GM23248 (cell line): ENCODE measurements at regions not wholly inside any gene's neighbourhood (a gene's known extent, or its start where the extent isn't known, plus 50 kb on each side); places are given as distances from the start of the nearest gene placed in this dataset.

Source experiments
- DNase-seq: peaks from one replicate; pipeline ENCODE4 v3.0.0-alpha.2; 2015
- H2AFZ ChIP-seq: fragments of 200-600 bp; sonication (generic); 2 replicates; pipeline ENCODE4 v1.6.1; 2016; ENCODE audit warnings: antibody characterized with exemption
- H3F3A ChIP-seq: fragments of 200-600 bp; sonication (generic); 2 replicates; pipeline ENCODE4 v1.6.1; 2016; ENCODE audit warnings: mild to moderate bottlenecking, antibody characterized with exemption, mixed run types; ENCODE audit not compliant: insufficient read depth
- H3K27ac ChIP-seq: fragments of 200-600 bp; sonication (generic); 2 replicates; pipeline ENCODE4 v1.5.1; 2016; ENCODE audit warnings: mild to moderate bottlenecking
- H3K27me3 ChIP-seq: fragments of 200-600 bp; sonication (generic); replicated peaks from 2 replicates; pipeline ENCODE4 v1.6.1; 2016; ENCODE audit warnings: mild to moderate bottlenecking; ENCODE audit not compliant: insufficient read depth
- H3K36me3 ChIP-seq: fragments of 200-600 bp; sonication (generic); 2 replicates; pipeline ENCODE4 v1.6.1; 2016; ENCODE audit warnings: low read depth, mild to moderate bottlenecking
- H3K4me1 ChIP-seq: fragments of 200-600 bp; sonication (generic); 2 replicates; pipeline ENCODE4 v1.6.1; 2016; ENCODE audit warnings: mild to moderate bottlenecking; ENCODE audit not compliant: insufficient read depth
- H3K4me2 ChIP-seq: fragments of 200-600 bp; sonication (generic); one replicate; pipeline ENCODE4 v1.6.1; 2016; ENCODE audit warnings: mild to moderate bottlenecking; ENCODE audit not compliant: unreplicated experiment
- H3K4me3 ChIP-seq: fragments of 200-600 bp; sonication (generic); 2 replicates; pipeline ENCODE4 v1.5.1; 2016; ENCODE audit warnings: mild to moderate bottlenecking
- H3K79me2 ChIP-seq: fragments of 200-600 bp; sonication (generic); 2 replicates; pipeline ENCODE4 v1.6.1; 2016; ENCODE audit warnings: mild to moderate bottlenecking; ENCODE audit not compliant: insufficient read depth
- H3K9ac ChIP-seq: fragments of 200-600 bp; sonication (generic); 2 replicates; pipeline ENCODE4 v1.6.1; 2016; ENCODE audit warnings: mild to moderate bottlenecking
- H3K9me2 ChIP-seq: fragments of 200-600 bp; sonication (generic); 2 replicates; pipeline ENCODE4 v1.6.1; 2016; ENCODE audit warnings: mixed run types, mild to moderate bottlenecking, moderate library complexity; ENCODE audit not compliant: insufficient read depth
- H3K9me3 ChIP-seq: fragments of 200-600 bp; sonication (generic); one replicate; pipeline ENCODE4 v1.6.1; 2017; ENCODE audit warnings: low read depth
- H4K20me1 ChIP-seq: fragments of 200-600 bp; sonication (generic); 2 replicates; pipeline ENCODE4 v1.6.0; 2016; ENCODE audit not compliant: insufficient read depth
- EZH2 ChIP-seq: fragments of 200-600 bp; sonication (generic); IDR thresholded peaks from 2 replicates; pipeline ENCODE4 v1.6.1; 2018; ENCODE audit warnings: antibody characterized with exemption, mild to moderate bottlenecking; ENCODE audit not compliant: insufficient read depth, poor library complexity, severe bottlenecking
- EZH2phosphoT487 ChIP-seq: fragments of 200-600 bp; sonication (generic); IDR thresholded peaks from 2 replicates; pipeline ENCODE4 v1.6.1; 2018; ENCODE audit warnings: antibody characterized with exemption, moderate library complexity, mild to moderate bottlenecking, low read depth; ENCODE audit not compliant: insufficient read depth
- WGBS, 2 experiments: methylation state at CpG; one replicate each; pipeline ENCODE4 v1.1.6; 2015 to 2017; ENCODE audit warnings: low lambda C conversion rate in 2 of 2, low coverage in 1 of 2; ENCODE audit errors: missing lambda C conversion rate in 2 of 2; 5-methylcytosine and 5-hydroxymethylcytosine counted together
- in situ Hi-C: fragments of 300-500 bp; cut with MboI; formaldehyde crosslinking; loops from 2 replicates; pipeline ENCODE4 v1.15.0; 2020

DNA sequence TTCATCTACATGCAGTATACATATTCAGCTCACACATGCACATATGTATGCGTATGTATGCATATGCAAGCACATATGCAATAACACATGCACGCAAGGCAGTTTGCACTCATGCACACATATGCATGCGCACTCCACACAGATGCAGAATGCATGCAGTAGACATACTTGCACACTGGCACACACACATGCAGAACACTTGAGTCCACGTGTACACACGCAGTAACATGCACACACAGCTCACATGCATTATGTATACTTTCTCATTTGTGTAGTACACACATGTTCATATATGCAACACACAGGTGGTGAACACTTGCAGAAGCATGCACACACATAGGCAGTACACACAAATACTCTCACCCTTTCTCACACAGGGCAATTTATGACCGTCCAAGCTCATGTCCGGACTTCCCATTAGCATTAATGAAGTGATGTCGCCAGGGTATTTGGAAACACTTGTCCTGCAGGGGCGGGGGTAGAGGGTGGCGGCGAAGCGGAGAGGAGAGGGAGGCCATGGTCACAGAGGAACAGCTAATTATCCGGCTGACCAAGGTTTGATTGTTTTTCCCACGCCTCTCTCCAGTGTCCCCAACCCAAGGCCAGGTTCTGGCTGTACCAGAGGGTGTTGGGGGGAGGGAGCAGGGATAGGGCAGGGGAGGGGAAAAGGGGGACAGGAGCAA lies 91.3 kb downstream of the VEGFA start:
- H3K27me3 ChIP-seq = peaks cover 7% of the 10 kb centered on the region
- no peaks in the 10 kb centered on the region for H3F3A ChIP-seq
- H3K36me3 ChIP-seq = no peaks in the 10 kb centered on the region
- H3K9me2 ChIP-seq = no peaks in the 10 kb centered on the region
- no peak for DNase-seq
- H3K9ac ChIP-seq = no peak overlapping the region
- H3K27ac ChIP-seq = no peak overlapping the region
- no peak overlapping the region for H2AFZ ChIP-seq
- no peaks in the 10 kb centered on the region for H3K9me3 ChIP-seq
- H3K4me2 ChIP-seq = no peak overlapping the region
- H3K4me1 ChIP-seq = no peaks in the 10 kb centered on the region
- no peaks in the 10 kb centered on the region for H3K79me2 ChIP-seq
- TF ChIP-seq EZH2phosphoT487 = no peak
- TF ChIP-seq EZH2 = no peak
- in situ Hi-C loops = no loop called here
- no peaks in the 10 kb centered on the region for H4K20me1 ChIP-seq
- no peak overlapping the region for H3K4me3 ChIP-seq
- 75 to 78% methylated on average over 14 of the region's 14 CpGs for WGBS, 2 experiments

DNA sequence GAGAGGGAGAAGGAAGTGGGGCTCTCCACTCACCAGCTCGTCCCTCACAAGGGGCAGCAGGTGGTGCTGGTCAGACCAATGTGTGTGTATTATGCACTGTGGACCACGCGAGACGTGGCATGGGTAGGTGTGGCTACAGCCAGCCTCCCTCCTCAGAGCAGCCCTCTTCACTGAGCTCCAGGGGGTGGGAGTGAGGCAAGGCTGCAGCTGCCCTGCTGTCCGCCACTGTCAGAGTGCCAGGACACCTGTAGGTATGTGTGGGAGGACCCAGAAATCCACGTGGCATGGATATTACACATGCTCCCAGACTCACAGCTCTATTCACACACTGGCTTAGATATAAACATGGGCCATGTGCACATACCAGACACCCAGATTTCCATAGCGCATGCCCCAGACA lies 90.3 kb downstream of the VEGFA start:
- H3F3A ChIP-seq = no peaks in the 10 kb centered on the region
- H4K20me1 ChIP-seq = no peaks in the 10 kb centered on the region
- no peak for DNase-seq
- H3K4me3 ChIP-seq = no peak overlapping the region
- in situ Hi-C loops = no loop called here
- H3K9me2 ChIP-seq = no peaks in the 10 kb centered on the region
- H3K79me2 ChIP-seq = no peaks in the 10 kb centered on the region
- 57 to 67% methylated on average over 7 of the region's 7 CpGs for WGBS, 2 experiments
- no peak overlapping the region for H3K9ac ChIP-seq
- no peaks in the 10 kb centered on the region for H3K36me3 ChIP-seq
- H3K4me1 ChIP-seq = no peaks in the 10 kb centered on the region
- H3K27ac ChIP-seq = no peak overlapping the region
- H3K9me3 ChIP-seq = no peaks in the 10 kb centered on the region
- no peak overlapping the region for H2AFZ ChIP-seq
- no peak overlapping the region for H3K4me2 ChIP-seq
- H3K27me3 ChIP-seq = peaks cover 7% of the 10 kb centered on the region
- TF ChIP-seq EZH2 = no peak
- TF ChIP-seq EZH2phosphoT487 = no peak

DNA sequence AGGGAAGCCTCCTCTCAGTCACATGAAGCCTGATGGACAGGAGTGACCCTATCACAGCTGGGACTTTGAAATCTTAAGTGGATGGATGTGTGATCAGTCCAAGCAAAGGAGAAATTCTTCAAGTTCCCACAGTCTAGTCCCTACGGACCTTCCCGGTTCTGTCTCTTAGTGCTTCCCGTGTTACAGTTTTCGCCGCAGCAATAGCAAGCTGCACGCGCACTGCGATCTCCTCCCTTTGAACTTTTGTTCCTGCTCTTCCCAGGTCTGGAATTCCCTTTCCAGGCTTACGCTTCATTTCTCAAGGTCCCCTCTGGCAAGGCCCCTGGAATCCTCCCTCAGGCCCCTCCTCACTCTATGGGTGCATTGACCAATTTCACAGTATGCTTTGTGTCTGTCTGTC lies 89.2 kb downstream of the VEGFA start:
- H3K9ac ChIP-seq = no peak overlapping the region
- H3K9me2 ChIP-seq = no peaks in the 10 kb centered on the region
- H3K79me2 ChIP-seq = no peaks in the 10 kb centered on the region
- H3K4me1 ChIP-seq = no peaks in the 10 kb centered on the region
- in situ Hi-C loops = no loop called here
- H3K9me3 ChIP-seq = no peaks in the 10 kb centered on the region
- no peak for DNase-seq
- H3F3A ChIP-seq = no peaks in the 10 kb centered on the region
- no peak overlapping the region for H3K4me3 ChIP-seq
- H4K20me1 ChIP-seq = no peaks in the 10 kb centered on the region
- TF ChIP-seq EZH2phosphoT487 = no peak
- no peak for TF ChIP-seq EZH2
- 97 to 99% methylated on average over 9 of the region's 9 CpGs for WGBS, 2 experiments
- H3K4me2 ChIP-seq = no peak overlapping the region
- no peaks in the 10 kb centered on the region for H3K36me3 ChIP-seq
- H3K27me3 ChIP-seq = peaks cover 7% of the 10 kb centered on the region
- H3K27ac ChIP-seq = no peak overlapping the region
- H2AFZ ChIP-seq = no peak overlapping the region

DNA sequence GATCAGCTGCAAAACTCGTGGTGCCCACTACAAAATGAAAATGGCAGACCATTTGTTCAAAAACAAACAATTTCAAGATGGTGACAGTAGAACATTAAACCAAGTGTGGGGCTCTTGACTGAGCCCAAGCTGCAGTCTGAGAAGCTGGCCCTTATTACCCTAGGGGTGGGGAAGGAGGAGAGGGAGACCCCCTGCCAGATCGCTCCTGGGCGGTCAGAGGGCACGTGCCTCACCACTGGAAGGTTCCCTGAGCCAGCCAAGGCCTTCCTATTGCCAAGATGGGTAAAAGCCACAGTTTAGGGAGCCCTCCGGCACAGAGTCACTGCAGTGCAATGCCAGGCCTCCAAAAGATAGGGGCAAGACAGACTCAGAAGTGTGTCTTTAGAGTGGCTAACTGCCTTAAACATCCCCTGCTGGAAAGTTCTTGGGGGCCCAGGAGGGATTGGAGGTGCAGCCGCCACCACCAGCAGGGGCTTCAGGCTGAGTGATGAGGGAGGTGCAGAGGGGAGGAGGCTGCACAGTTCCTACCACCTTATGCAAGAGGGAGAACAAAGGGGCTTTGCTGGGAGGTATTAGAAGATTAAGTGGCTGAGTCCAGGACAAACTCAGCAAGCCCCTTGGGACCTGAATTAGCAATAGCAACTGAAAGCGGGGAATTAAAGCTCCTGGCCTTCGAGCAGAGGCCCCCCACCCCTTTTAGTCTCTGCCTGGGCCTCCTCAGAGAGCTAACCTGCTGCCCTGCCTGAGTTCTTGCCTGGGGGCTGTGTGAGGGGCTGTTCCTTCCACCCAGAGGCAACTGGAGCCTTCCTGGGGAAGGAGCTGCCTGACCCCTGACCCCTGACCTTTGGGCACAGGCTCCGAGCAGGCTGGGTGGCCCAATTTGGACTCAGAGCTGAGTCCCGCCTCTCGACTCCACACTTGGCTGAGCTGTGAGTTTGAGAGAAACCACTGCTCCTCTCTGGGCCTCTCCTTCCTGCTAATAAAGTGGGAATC lies 88.4 kb downstream of the VEGFA start:
- no peaks in the 10 kb centered on the region for H3K9me2 ChIP-seq
- H3K79me2 ChIP-seq = no peaks in the 10 kb centered on the region
- in situ Hi-C loops = no loop called here
- H3K4me1 ChIP-seq = no peaks in the 10 kb centered on the region
- no peaks in the 10 kb centered on the region for H4K20me1 ChIP-seq
- no peak overlapping the region for H3K4me2 ChIP-seq
- no peak for DNase-seq
- H3K27ac ChIP-seq = no peak overlapping the region
- no peak overlapping the region for H2AFZ ChIP-seq
- no peaks in the 10 kb centered on the region for H3F3A ChIP-seq
- peaks cover 3% of the 10 kb centered on the region for H3K27me3 ChIP-seq
- H3K4me3 ChIP-seq = no peak overlapping the region
- no peaks in the 10 kb centered on the region for H3K9me3 ChIP-seq
- H3K9ac ChIP-seq = no peak overlapping the region
- WGBS, 2 experiments = 79 to 90% methylated on average over 11 of the region's 11 CpGs
- TF ChIP-seq EZH2phosphoT487 = no peak
- no peak for TF ChIP-seq EZH2
- no peaks in the 10 kb centered on the region for H3K36me3 ChIP-seq
